ENCODE measurements at regions not wholly inside any gene's neighbourhood (a gene's known extent, or its start where the extent isn't known, plus 50 kb on each side); places are given as distances from the start of the nearest gene placed in this dataset.

DNA sequence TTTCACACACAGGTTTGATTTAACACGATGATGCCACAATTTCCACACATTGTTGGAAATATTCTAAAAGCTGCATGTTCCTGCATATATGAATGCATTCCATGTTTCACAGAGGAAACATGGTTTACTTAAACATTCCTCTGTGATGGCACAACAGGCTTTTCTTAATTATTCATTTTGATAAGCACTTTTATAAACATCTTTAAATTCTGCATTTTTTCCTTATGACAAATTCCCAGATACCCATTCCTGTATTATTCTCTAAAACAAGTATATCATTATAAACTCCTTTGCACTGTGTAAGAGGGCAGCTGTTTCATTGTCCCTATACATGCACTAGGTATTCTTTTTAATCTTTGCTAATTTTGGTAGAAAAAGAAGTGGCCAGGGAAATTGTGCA, 532.3 kb downstream of the SOX6 start:
- H3K36me3 Mint-ChIP-seq (ENCODE audit: low read depth) = no peaks in the 10 kb centered on the region
- no peak overlapping the region for H3K27ac Mint-ChIP-seq
- H3K4me1 Mint-ChIP-seq (ENCODE audit: low read depth) = no peaks in the 10 kb centered on the region
- peaks cover 7% of the 10 kb centered on the region for H3K27me3 Mint-ChIP-seq
- no peak overlapping the region for H3K4me3 Mint-ChIP-seq
- peaks cover 4% of the 10 kb centered on the region for H3K9me3 Mint-ChIP-seq

DNA sequence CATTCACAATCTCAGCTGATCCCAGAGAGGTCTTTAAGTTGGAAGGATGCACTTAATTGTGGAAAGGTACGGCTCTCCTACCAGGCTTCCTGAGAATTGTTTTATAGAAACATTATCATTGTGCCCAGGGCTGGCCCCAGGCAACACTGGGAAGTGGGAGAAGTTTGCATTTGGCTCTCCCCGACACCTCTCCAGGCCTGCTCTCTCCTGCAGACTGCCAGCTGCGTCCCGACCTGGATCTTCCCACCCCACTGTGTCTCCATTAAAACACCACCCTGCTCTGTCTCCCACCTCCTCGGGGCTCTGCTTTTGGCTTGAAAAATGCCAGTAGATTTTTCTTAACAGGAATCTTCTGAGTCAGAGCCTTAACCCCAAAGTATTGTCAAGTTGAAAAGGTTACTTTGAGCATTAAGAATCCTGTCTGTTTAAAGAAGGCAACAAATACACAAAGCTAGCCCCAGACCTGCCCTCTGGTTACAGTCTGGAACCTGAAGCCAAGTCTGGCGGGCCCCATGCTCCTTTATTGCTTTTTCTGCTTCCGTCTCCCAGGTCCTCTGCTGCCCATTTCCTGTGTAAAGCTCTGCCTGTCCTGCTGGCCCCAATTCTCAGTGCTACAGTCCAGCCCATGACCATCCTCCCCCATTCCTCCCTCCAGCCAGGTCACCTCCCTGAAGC, 530.2 kb downstream of the SOX6 start:
- Mint-ChIP-seq H3K36me3 (ENCODE audit: low read depth) (no peaks in the 10 kb centered on the region), H3K27me3 (peaks cover 3% of the 10 kb centered on the region), H3K4me1 (ENCODE audit: low read depth) (no peaks in the 10 kb centered on the region), H3K9me3 (no peaks in the 10 kb centered on the region), H3K4me3 (no peak overlapping the region), H3K27ac (no peak overlapping the region)

DNA sequence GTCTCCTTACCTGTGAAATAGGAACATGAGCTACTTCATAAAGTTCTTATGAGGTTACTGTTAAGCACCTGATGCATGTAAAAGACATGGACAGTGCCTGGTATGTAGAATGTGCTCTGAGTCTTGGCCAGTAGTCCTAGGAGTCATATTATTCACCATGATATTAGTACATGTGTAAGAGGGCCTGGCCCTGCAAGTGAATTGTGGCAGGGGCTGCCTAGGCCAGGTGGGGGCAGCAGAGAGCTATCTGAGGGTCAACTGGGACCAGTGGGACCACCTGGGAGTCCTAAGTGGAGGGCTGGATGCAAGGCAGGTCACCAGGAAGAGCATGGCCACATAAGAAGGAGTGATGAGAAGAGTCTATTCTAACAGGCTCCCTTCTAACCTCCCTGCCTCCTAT, 529.5 kb downstream of the SOX6 start:
- Mint-ChIP-seq H3K4me1 (ENCODE audit: low read depth) (no peaks in the 10 kb centered on the region), H3K36me3 (ENCODE audit: low read depth) (no peaks in the 10 kb centered on the region), H3K27ac (no peak overlapping the region), H3K27me3 (peaks cover 3% of the 10 kb centered on the region), H3K4me3 (no peak overlapping the region), H3K9me3 (no peaks in the 10 kb centered on the region)

DNA sequence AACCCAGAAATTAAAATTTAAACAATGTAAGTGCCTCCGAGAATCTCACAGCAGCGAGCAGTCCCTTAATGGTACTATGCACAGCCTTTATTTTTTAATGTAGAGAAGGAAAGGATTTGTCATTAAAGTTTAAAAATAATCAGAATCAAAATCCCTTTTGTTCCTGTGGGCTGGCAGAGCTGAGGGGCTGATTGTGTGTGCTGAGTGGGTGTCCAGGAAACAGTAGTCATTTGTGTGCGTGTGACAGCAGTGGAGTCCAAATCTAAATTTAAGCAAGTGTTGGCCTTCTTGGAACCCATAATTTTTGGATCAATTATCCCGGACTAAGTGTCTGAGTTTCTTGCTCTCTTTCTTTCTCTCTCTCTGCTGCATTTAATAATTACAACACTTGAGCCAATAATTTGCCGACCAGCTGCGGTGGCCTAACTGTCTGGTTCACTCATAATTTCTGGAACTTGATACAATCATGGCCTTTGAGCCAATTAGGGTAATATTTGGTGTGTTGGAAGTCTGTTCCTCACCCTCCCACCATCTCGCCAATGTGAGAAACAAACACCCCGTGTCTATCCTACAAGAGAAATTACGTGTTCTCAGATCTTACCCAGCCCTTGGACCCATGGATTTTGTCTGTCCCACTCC, 528.0 kb downstream of the SOX6 start:
- H3K4me3 Mint-ChIP-seq = no peak overlapping the region
- H3K4me1 Mint-ChIP-seq (ENCODE audit: low read depth) = no peaks in the 10 kb centered on the region
- H3K27me3 Mint-ChIP-seq = peaks cover 3% of the 10 kb centered on the region
- no peak overlapping the region for H3K27ac Mint-ChIP-seq
- peaks cover 5% of the 10 kb centered on the region for H3K9me3 Mint-ChIP-seq
- no peaks in the 10 kb centered on the region for H3K36me3 Mint-ChIP-seq (ENCODE audit: low read depth)

GRCh38 chr11:15829312-15829711, 527.0 kb downstream of the SOX6 start:
- Mint-ChIP-seq H3K4me1 (ENCODE audit: low read depth) (no peaks in the 10 kb centered on the region), H3K36me3 (ENCODE audit: low read depth) (no peaks in the 10 kb centered on the region), H3K9me3 (peaks cover 5% of the 10 kb centered on the region), H3K27me3 (peaks cover 3% of the 10 kb centered on the region), H3K27ac (no peak overlapping the region), H3K4me3 (no peak overlapping the region)

DNA sequence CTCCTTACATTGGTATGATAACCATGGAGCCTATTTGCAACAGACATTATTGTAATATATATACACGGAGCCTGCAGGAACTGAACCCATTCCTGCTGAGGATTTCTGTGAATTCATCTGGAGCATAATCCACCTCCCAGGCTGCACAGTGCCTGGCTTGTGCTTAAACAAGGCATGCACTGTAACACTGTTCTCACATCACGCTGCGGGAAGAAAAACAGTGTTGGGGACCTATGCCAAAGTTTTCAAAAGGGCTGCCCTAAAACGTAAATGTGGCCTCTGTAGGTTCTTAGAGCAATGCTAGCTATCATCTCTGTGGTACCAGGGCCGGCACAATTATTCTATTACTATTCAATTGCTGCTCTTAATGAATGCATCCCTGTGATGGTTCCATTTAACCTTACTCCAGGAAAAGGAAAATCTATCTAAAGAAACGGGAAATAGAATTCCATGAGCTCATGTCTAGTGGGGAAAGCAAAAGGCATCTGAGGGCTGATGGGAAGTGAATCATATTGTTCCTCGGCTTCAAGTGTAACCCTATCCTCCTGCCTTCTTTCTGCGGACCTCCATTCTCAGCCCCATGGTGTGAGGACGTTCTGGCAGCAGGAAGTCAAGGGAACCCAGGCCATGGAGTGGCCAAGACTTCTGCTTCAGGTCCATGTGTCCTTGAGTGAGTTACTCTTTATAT, 525.5 kb downstream of the SOX6 start:
- Mint-ChIP-seq H3K4me1 (ENCODE audit: low read depth) (no peaks in the 10 kb centered on the region), H3K27ac (no peak overlapping the region), H3K27me3 (peaks cover 3% of the 10 kb centered on the region)

GRCh38 chr11:15835788-15836411, 520.4 kb downstream of the SOX6 start:
- no peak overlapping the region for H3K4me3 Mint-ChIP-seq
- H3K9me3 Mint-ChIP-seq = peaks cover 5% of the 10 kb centered on the region
- H3K27me3 Mint-ChIP-seq = no peaks in the 10 kb centered on the region
- no peaks in the 10 kb centered on the region for H3K4me1 Mint-ChIP-seq (ENCODE audit: low read depth)
- no peaks in the 10 kb centered on the region for H3K36me3 Mint-ChIP-seq (ENCODE audit: low read depth)
- H3K27ac Mint-ChIP-seq = no peak overlapping the region

More for the DNA sequence above, 525.5 kb downstream of the SOX6 start:
- Mint-ChIP-seq H3K4me3 (no peak overlapping the region), H3K36me3 (ENCODE audit: low read depth) (no peaks in the 10 kb centered on the region), H3K9me3 (peaks cover 5% of the 10 kb centered on the region)

DNA sequence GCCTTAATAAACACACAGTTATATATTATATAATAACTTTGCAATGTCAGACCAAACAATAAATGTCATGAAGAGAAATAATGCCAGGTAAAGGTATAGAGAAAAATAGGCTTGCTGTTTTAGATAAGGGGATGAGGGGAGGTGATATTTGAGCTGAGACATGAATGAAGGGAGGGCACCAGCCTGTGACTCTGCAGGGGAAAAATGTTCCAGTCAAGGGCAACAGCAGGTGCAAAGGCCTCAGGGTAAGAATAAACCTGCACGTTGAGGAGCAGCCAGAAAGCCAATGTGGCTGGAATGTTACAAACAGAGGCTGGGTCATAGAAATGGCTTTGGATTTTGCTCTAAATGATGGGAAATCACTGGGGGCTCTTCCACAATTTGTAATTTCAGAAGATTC, 519.6 kb downstream of the SOX6 start:
- peaks cover 5% of the 10 kb centered on the region for H3K9me3 Mint-ChIP-seq
- no peaks in the 10 kb centered on the region for H3K36me3 Mint-ChIP-seq (ENCODE audit: low read depth)
- H3K27ac Mint-ChIP-seq = no peak overlapping the region
- H3K27me3 Mint-ChIP-seq = no peaks in the 10 kb centered on the region
- no peaks in the 10 kb centered on the region for H3K4me1 Mint-ChIP-seq (ENCODE audit: low read depth)
- H3K4me3 Mint-ChIP-seq = no peak overlapping the region

DNA sequence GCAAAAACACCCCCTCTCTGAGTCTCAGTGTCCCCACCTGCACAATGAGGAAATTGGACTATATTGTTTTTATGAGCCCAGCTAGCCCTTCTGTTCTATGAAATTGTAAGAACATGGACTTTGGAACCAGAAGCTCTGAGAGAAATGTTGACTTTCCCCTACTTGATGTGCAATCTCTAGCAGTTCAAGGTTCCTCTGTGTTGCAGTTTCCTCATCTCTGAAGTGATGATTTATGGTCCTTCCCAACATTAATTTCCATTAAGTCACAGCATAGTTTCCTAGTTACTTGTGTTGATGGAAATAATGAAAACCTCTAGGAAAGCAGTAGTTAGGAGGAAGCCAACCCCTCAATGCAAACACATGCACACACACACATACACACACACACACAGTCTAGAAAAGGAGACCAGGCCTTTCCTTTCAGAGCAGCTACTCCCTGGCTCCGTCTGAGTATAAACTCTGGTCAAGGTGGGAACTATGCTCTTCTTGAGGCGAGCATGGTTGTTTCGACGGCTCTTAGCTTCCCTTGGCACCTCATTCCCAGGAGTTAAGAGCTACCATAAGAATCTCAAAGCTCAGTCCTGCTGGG, 518.4 kb downstream of the SOX6 start:
- no peaks in the 10 kb centered on the region for H3K27me3 Mint-ChIP-seq
- no peak overlapping the region for H3K27ac Mint-ChIP-seq
- no peaks in the 10 kb centered on the region for H3K9me3 Mint-ChIP-seq
- no peaks in the 10 kb centered on the region for H3K36me3 Mint-ChIP-seq (ENCODE audit: low read depth)
- H3K4me1 Mint-ChIP-seq (ENCODE audit: low read depth) = no peaks in the 10 kb centered on the region
- no peak overlapping the region for H3K4me3 Mint-ChIP-seq

GRCh38 chr11:15839061-15839460, 517.3 kb downstream of the SOX6 start:
- Mint-ChIP-seq H3K4me1 (ENCODE audit: low read depth) (no peaks in the 10 kb centered on the region), H3K36me3 (ENCODE audit: low read depth) (no peaks in the 10 kb centered on the region), H3K27ac (no peak overlapping the region), H3K4me3 (no peak overlapping the region), H3K9me3 (no peaks in the 10 kb centered on the region), H3K27me3 (no peaks in the 10 kb centered on the region)

DNA sequence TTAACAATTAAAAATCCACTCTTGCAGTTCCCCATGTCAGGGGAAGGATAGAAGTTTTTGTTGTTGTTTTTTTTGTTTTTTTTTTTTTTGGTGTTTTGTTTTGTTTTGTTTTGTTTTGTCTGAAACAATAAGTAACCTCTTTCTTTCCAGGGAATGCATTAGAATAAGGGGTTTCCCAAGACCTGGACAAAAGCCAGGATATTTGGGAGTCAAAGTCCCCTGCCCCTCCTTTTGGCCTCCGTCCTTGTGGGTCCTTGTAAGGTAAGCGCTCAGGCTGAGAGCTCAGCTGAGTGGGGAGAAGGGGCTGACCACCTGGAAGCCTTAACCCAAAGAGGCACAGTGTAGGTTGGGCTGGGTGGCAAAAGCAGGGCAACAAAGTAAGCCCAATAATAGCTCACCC, 515.4 kb downstream of the SOX6 start:
- no peak overlapping the region for H3K4me3 Mint-ChIP-seq
- H3K4me1 Mint-ChIP-seq (ENCODE audit: low read depth) = no peaks in the 10 kb centered on the region
- no peak overlapping the region for H3K27ac Mint-ChIP-seq
- no peaks in the 10 kb centered on the region for H3K36me3 Mint-ChIP-seq (ENCODE audit: low read depth)
- H3K27me3 Mint-ChIP-seq = peaks cover 2% of the 10 kb centered on the region
- H3K9me3 Mint-ChIP-seq = no peaks in the 10 kb centered on the region

DNA sequence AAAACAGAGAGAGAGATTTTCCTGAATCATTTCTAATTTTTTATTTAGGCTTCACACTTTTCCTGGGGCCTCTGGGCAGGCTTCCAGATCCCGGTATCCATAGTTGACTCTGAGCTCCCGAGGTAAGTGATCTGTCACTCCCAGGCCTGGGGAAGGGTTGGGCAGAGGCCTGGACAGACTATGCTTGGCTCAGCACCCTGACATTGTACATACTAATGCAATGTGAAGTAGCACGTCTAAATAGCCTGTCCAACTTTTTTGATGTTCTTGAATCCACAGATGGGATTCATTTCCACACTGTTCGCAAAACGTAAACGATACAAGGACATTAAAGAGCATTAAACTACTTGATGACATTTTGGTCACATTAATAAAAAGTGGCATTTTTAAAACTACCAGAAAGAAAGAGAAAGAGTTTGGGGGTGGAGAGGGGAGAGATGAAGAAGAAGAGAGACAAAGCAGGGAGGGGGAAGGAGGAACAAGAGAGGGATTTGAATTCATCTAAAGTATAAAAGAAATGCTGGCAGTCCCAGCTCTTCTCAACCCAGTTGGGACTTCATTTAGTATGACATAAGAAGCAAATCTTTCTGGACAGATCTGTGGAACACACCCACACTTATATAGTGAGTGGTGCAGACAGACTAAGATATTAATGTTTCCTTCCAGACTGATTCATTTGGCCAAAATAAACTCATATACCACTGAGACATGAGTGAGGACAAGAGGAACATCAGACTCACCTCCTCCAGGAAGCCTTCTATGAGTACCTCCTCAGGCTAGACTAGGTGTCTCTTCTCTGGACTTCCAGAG, 514.2 kb downstream of the SOX6 start:
- Mint-ChIP-seq H3K27ac (no peak overlapping the region), H3K9me3 (no peaks in the 10 kb centered on the region), H3K36me3 (ENCODE audit: low read depth) (no peaks in the 10 kb centered on the region), H3K4me3 (no peak overlapping the region), H3K4me1 (ENCODE audit: low read depth) (no peaks in the 10 kb centered on the region), H3K27me3 (peaks cover 2% of the 10 kb centered on the region)

DNA sequence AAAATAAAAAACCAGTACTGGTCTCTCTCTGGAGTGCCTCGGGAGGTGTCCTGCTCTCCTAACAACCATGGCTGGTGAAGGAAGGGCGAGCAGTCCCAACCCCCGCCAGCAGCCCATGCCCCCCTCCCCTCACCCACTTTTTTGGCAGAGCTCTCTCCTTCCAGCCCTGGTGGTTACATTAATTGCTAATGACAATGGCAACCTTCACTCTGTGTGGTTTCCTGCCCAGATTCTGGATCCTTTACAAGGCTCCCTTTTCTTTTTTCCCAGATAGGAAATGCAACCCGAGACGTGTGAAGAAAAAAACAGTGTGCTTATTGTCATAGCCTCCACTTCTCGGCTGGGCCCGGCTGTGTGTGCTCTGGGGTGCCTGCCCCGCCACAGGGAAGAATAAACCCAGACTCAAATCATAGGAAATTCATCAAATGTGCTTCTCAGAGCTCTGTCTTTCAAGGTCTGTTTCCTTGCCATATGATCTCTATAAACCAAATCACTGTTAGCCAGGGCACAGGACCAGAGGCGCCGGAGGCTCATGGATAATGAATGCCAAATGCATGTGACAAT, 513.0 kb downstream of the SOX6 start:
- H3K27me3 Mint-ChIP-seq = peaks cover 2% of the 10 kb centered on the region
- no peaks in the 10 kb centered on the region for H3K36me3 Mint-ChIP-seq (ENCODE audit: low read depth)
- H3K4me3 Mint-ChIP-seq = no peak overlapping the region
- H3K9me3 Mint-ChIP-seq = no peaks in the 10 kb centered on the region
- H3K4me1 Mint-ChIP-seq (ENCODE audit: low read depth) = no peaks in the 10 kb centered on the region
- H3K27ac Mint-ChIP-seq = no peak overlapping the region

GRCh38 chr11:15845261-15845660, 511.1 kb downstream of the SOX6 start:
- no peak overlapping the region for H3K4me3 Mint-ChIP-seq
- no peaks in the 10 kb centered on the region for H3K4me1 Mint-ChIP-seq (ENCODE audit: low read depth)
- H3K36me3 Mint-ChIP-seq (ENCODE audit: low read depth) = no peaks in the 10 kb centered on the region
- peaks cover 10% of the 10 kb centered on the region for H3K27me3 Mint-ChIP-seq
- H3K27ac Mint-ChIP-seq = no peak overlapping the region
- H3K9me3 Mint-ChIP-seq = no peaks in the 10 kb centered on the region

Measured in stimulated activated naive CD8-positive, alpha-beta T cell treated with anti-CD3 and anti-CD28 coated beads, Interleukin-15, Interleukin-2, amounts not matched to agents 100 ng/mL and 50 ng/mL, for 24 hours (primary cell).